EL (cell line): ENCODE measurements at regions not wholly inside any gene's neighbourhood (a gene's known extent, or its start where the extent isn't known, plus 50 kb on each side); places are given as distances from the start of the nearest gene placed in this dataset.
"Not testable (repeated sequence)": the region's sequence is repeated elsewhere in the genome, so short reads cannot be mapped to it uniquely, and the experiment has no call there.

Experiments used
- DNase-seq: peaks from one replicate; pipeline ENCODE4 v3.0.0-alpha.2; 2016

DNA sequence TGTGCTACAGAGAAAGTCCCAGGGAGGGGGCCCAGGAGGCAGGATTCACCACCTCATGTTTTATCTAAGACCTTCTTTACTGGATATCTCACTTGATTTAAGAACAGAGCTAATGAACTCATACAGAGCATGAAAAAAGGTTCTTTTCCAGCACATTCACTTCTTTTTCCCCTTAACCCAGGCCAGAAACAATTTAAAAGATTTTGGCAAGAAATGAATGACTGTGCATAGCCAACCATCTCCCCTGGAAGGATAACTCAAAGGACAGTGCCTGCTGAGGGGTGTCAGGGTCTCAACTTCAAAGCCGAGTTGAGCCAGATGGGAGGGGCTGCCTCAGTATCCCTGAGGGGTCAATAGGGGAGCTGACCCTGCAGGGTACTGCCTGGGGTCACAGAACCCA, 253.4 kb downstream of the SOD2 start:
- DNase-seq: no peak

DNA sequence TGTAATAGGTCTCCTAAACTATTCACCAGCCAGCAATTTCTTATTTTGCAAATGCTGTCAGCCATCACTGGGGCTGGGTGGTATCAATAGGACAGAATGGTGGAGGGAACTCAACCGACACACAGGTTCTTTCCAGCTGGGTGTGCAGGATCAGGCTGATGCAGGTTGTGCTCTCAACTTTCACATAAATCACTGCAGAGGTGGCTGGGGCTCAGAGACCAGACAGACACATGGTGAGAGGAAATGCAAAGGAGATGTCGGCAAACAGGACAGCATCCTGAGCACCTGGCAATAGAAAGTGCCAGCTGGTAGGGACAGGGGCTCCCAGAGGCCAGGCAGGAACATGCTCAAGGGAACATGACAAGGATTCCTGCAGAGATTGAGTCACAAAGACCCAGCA, 254.9 kb downstream of the SOD2 start:
- no peak for DNase-seq

DNA sequence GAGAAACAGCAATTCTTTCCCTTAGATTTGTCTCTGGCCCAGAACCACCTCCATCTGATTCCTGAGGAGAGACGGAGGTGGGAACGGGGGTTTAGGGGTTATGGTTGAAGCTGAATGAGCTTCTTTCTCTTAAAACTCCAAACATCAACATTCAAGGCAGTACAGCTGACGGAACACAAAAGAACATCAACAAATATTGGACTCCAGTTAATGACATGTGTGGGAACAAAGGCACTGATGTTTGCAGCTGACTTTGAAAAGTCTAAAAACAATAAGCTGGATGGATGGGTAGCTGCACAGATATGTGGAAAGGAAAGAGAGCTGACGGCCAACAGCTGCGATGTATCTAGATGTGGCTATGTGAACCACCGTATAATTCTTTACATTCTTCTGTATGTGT, 256.5 kb downstream of the SOD2 start:
- DNase-seq: no peak

DNA sequence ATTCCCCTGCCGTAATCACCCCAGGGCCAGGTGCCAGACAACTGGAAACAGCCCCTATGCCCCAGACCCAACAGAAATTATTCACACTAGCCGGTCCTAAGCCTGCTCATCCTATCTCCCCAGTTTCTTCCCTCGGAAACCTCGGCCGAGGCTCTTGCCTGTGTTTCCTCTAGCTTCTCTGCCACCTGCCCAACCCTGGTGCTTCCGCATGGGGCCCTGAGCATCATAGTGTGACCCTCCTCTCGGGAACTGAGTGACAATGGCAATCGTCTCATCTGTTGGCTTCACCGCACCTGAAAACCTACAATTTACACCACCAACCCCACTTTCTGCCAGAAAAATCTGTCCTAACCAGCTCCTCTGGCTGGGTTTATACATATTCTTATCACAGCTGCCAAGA, 257.3 kb downstream of the SOD2 start:
- no peak for DNase-seq

DNA sequence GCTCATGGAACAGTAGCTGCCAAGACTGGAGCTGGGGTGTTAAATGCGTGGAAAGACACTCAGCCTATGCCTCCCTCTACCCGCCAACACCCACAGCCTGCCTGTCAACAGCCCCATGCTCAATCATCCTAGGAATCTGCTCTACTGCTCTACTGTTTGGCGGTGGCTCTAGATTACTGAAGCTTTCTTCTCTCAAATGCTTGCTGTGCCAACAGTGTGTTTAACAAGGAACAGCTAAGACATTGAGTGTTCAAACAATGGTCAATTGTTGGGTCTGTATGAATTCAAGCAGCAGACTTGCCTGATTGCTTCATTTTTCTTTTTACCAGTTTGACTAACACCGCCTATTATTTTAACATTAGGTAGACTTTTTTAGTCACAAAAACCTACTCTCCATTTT, 258.6 kb downstream of the SOD2 start:
- DNase-seq: no peak

DNA sequence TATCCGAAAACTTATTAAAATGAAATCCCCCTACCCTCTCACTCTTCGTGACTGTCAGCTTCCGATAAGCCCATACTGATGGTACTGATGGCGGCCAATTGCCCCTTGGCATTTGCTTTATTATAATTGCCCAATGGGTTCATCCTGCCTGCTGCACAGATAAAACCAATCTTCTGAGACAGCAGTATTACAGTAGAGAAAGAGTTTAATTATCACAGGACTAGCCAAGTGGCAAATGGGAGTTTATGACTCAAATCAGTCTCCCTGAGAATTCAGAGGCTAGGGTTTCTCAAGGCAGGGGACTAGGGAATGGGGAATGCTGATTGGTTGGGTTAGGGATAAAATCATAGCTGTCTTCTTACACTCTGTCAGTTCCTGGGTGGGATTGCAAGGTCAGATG, 259.5 kb downstream of the SOD2 start:
- no peak for DNase-seq

DNA sequence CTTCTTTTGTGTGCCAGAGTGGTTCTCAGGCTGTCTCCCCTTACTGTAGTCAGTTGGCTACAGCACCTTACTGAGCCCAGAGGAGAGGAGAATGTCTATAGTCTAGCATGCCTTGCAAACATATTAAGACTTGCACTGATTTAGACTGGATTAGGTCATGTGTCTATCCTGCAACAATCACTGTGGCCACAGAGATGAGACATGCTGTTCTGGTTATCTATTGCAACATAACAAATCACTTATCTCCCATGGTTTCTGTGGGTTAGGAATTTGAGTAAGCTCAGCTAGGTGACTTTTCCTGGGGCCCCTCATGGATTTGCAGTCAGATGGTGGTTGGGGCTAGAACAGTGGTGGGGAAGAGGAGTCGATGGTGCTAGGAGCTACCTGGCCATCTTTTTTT, 261.3 kb downstream of the SOD2 start:
- DNase-seq: no peak

DNA sequence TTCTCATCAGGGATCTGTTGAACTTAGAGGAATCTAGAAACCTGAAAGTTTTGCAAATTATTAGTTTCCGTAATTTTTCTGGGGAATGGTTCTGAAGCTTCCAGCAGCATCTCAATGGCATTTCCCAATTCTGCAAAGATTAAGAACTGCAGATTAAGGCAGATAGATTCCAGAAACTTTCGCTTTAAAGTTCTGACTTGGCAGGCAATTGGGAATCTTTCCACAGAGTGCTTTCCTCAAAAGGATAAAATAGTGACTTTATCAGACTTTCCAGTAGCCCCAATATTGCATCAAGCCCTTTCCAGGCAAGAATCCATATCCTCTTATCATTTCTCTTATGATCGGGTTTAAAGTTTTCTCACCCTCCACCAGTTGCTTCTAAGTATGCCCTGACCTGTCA, 261.1 kb downstream of the FNDC1 start:
- DNase-seq: no peak

DNA sequence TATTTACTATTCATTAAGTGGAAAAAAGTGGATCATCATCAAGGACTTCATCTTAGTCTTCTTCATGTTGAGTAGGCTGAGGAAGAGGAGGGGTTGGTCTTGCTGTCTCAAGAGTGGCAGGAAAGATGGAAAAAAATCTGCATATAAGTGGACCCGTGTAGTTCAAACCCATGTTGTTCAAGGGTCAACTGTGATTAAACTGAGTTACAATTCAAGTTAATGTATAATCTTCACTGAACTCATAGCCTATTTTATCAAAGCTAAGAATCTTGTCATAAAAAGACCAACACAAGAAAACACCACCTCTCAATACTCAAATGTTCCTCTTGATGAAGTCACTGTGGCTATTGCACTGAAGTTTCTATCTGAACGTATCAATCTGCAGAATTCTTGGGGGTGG, 260.2 kb downstream of the FNDC1 start:
- DNase-seq: no peak

DNA sequence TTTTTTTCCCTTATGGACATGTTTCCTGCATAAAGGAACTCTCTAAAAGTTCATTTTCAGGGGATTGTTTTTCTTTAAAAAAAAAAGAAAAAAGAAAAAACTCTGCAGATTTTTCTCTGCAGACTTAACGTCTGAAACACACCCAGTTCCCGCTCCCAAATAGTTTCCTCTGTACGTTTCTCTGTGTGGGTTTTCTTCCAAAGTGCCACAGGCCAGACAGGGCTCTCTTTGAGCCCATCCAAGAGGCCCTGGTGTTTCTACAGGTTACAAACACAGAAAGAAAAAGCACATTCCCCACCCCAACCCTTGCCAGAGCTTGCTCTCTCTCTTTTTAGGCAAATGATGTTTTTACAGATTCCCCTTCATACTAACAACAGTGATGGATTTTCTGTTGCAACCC, 258.6 kb downstream of the FNDC1 start:
- DNase-seq: no peak

DNA sequence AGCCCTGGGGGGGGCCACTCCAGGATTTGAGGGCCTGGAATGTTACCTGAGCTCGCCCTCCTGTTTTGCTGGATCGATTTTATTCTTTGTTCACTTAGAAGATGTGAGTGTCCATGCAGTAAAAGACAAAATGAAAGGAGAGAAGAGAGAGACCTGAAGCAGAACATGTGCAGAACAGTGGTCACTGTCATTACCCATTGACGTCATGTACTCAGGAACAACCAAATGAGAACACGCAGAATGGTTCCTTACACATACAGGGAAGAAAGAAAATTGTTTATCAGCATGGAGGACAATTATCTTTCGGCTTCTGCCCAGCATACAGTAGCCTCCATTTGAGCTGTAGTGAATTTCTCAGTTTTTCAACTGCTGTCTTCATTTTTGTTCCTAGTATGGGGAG, 258.1 kb downstream of the FNDC1 start:
- no peak for DNase-seq

DNA sequence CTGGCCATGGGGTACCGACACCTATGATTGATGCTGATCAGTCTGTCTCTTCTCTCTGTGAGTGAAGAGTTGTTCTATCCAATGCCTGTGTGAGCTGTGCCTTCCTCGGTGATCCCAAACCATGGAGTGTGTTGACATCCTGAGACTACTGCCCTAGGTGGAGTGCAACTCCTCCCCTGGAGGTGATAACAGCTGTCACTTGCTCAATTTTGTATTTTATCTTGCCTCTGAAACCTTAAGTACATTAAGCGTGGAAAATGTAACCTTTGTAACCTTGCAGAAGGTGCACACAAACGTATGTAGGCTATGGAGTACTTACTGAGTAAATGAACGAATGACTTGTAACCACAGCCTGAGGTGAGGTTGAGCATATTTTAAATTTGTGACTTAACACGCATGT, 256.2 kb downstream of the FNDC1 start:
- no peak for DNase-seq

DNA sequence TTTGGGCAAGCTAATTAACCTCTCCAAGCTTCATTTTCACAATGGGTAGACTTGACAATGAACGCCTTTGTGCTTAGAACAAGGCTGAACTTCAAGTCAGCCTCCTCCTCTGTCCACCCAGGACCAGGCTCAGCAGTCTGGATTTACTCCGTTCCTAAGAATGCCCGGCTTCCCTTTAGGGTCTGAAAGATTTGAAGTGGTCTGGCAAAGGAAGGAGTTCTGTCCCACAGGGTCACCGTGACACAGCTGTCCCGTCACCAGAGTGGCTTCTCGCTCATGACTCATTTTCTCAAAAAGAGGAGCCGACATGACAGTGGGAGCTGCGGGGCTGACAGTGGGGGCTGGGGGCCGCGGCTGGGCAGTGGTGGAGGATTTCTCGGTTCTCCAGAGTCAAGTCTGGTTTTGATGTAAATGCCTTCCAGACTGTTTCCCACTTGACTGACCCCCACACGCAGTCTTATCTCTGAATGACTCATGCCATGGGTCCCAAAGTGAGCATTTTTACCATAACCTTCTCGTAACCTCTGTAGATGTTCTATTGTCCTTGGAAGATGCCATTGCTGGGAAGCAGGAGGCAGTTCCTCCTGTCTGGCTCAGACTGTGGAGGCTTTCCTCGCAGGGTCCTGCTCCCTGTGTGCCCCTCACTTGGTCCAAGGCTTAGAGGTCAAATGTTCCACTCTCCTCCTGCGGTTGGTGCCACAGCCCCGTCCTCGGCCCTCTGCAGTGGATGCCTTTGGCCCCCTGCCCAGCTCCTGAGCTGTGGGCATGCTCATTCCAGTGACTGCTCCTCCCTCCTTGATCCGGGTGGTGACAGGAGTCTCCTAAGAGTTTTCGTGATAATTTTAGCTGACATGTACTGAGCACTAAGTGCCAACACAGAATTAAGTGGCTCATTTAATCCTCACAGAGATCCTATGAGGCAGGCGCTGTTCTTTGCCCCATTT, 253.1 kb downstream of the FNDC1 start:
- DNase-seq: no peak

DNA sequence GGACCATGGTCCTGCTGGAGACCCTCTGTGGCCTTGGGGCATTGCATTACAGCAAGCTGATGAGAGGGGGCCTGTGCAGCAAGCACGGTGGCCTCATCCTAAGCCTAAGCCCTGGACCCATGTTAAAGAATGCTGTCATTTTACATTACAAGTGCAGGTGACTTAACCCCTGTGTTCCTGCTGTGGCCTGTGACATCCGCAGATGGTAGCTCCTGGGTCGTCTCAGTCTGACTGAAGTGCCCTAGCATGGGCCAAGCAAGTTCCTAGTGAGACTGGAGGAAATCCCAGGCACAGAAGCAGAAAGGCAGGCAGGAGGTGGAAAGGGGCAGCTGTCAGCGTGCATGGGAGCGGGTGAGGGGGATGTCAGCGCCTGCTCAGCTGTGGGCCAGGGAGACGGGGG, 252.4 kb downstream of the FNDC1 start:
- no peak for DNase-seq

DNA sequence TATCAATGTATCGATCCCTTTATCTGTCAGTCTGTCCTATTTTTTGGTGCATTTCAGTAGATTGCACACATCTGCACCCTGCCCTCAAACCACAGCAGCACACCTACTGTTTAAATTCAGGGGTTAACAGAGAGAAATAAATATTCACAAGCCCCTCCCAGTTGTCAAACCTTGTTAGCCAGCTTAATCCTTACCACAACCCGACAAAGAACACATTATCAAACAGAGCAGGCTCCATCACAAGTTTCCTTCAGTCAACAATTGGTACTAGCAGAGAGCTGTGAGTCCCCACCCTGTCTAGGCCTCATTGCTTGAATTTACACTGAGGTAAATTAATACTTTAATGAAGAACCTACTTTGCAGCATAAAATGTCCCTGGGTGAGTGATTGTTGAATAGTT, 249.8 kb downstream of the FNDC1 start:
- DNase-seq: no peak

DNA sequence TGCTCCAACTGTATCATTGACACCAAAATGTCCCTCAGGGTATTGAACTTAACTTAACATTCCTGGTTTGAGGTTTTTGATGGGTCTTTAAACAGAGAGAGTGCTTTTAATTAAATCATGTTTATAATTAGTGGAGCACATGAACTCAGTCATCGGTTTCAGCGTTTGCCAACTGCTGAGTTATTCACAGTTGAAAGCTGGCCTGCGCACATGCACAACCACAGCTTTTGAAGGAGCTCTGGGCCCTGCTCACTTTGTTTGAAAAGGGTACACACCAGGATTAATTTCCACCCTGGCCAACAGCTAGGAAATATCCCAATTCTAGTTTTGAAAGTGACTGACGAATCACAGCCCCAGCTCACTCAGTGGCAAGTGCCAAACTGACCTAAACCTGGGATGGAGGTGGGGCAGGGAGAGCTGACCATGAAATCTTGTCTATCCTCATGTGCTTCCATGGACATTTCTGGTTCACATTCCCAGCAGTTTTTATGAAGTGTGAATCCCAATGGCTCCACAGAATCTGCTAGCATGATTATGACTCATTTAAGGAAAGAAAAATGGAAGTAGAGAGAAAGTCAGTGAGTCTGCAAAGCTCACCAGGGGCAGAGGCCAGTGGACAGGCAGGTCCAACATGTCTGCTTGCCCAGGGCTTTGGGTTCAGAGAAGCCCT, 247.8 kb downstream of the FNDC1 start:
- DNase-seq: no peak

DNA sequence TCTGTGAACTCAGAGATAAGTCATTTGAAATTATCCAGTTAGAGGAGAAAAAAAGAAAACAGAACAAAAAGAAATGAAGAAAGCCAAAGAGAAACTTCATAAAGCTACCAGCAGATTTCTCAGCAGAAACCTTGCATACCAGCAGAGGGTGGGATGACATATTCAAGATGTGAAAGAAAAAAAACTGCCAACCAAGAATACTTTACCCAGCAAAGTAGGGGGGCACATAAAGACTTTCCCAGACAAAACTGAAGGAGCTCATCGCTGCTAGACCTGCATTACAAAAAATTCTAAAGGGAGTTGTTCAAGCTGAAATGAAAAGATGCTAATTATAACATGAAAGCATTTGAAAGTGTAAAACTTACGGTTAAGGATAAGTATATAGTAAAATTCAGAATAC, 246.3 kb downstream of the FNDC1 start:
- no peak for DNase-seq

DNA sequence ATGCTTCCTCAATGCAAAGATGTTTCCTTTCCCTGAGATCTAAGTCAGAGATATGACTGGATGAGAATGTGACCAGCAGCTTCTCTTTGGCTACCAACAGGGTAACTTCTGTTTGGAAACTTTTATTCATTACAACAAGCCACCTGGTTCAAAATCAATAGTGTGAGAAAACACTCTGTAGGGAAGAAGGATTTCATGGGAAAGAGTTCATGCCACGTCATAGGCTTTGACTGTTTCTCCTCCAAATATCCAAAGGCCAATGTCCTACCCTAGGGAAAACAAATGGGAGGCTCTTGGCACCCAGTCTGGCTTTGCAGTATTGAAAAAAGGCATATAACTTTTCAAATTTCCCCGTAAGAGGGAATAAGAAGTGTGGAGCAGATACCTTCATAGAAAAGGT, 245.5 kb downstream of the FNDC1 start:
- no peak for DNase-seq

DNA sequence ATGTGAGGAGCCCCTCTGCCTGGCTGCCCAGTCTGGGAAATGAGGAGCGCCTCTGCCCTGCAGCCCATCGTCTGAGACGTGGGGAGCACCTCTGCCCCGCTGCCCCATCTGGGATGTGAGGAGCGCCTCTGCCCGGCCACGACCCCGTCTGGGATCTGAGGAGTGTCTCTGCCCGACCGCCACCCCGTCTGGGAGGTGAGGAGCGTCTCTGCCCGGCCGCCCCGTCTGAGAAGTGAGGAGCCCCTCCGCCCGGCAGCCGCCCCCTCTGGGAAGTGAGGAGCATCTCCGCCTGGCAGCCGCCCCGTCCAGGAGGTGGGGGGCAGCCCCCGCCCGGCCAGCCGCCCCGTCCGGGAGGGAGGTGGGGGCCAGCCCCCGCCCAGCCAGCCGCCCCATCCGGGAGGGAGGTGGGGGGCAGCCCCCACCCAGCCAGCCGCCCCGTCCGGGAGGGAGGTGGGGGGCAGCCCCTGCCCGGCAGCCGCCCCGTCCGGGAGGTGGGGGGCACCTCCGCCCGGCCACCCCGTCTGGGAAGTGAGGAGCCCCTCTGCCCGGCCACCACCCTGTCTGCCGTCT, 238.1 kb downstream of the FNDC1 start:
- DNase-seq: not testable (repeated sequence)

DNA sequence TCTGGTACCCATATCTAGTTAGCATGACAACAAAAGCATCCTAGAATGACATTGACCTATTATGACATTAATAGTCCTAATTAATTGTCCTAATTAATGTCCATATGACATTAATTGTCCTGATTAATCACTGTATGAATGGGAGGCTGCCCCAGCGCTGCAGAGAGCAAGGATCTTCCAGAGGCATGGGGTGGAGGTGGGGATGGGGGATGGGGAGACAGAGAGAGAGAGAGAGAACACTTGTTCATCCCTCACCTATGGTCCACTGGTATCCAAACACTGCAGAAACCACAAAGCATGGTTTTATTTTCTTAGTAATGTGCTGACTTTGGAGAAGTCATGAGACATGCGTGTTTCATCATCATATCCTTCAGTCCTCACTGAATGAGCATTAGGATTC, 235.1 kb downstream of the FNDC1 start:
- DNase-seq: no peak

DNA sequence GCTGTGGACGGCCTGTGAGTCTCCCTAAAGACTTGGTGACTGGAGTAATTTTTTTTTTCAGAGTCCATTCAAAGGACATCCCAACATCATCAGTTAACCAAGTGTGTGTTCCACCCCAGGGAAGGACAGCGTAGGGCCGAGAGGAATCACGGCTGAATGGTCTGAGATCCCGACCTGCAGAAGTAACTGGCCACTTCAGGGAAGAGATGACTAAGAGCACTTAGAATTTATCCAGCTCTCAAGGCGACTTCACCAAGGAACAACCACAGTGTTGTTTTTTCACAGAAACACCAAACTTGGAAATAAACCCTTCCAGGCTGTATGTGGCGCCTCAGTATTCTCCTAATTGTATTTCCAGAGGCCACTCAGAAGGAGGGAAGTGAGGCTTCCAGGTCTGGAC, 231.6 kb downstream of the FNDC1 start:
- no peak for DNase-seq

DNA sequence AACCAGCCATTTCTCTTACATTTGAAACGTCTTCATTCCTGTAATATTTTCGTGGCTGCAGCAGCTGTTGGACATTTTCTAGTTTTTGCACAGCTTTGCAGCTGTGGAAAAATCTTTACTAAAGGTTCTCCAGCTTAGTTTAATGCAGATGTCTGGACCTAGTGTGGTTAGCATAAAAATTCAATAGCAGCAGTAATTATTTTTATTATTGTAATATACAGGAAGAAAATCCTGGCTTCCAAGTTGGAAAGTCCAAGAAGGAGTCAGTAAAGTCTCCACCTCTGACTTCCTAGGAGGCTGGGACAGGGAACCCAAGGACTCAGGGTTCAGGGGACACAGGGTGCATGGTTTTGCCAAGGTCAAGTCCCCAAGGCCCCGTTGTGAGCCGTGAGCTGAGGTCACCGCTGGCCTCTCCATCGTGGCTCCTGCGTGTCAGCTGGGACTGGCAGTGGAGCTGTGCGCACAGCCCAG, 230.6 kb downstream of the FNDC1 start:
- no peak for DNase-seq

DNA sequence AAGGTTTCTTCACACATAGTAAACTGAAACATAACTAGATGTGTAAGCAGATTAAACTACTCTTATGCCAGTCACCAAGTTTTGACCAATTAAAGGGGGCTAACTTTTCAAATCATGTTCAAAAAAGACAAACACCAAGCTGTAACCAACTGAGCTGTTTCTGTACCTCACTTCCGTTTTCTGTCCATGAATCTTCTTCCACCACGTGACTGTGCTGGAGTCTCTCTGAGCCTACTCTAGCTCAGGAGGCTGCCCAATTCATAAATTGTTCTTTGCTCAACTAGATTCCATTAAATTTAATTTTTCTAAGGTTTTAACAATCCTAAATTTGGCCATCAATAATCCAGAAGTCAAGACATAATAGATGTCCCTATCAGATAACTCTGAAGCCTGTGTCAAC, 229.4 kb downstream of the FNDC1 start:
- no peak for DNase-seq

DNA sequence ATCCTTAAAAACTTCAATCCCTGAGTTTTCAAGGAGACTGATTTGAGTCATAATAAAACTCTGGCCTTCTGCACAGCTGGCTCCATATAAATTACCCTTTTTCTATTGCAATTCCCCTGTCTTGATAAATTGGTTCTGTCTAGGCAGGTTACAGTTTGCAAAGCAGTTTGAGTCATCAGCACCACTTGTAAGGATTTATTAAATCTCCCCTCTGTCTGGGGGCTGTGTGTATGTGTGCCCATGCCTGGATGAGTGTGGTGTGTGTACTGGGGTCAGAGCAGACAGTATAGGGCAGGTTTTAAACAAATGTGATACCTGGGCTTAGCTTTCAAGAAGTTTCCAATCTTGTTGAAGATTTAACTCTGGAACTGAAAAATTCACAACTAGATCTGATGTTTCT, 228.6 kb downstream of the FNDC1 start:
- no peak for DNase-seq
